ENCODE measurements at regions not wholly inside any gene's neighbourhood (a gene's known extent, or its start where the extent isn't known, plus 50 kb on each side); places are given as distances from the start of the nearest gene placed in this dataset.

GRCh38 chr16:48813485-48813884 lies 203.5 kb upstream of the N4BP1 start:
- CTCF ChIA-PET = interaction anchor here (1.4 kb wide), 1 partner anchor 9 kb away, joined by 3 read pairs; no protein-coding TSS in a partner anchor
- H3K27me3 ChIP-seq (replicated peaks in 2 of 5; ENCODE audit: control insufficient read depth in 4 of 5, insufficient read depth in 5 of 5, low read length in 4 of 5) = peaks cover 15 to 64% (median 31%) of the 10 kb centered on the region in 5 experiments
- no peak overlapping the region for H3K4me3 ChIP-seq (ENCODE audit: control insufficient read depth in 1 of 7, extremely low read depth in 1 of 7, insufficient read depth in 4 of 7, low read depth in 2 of 7, low read length in 6 of 7)
- no peaks in the 10 kb centered on the region for H3K36me3 ChIP-seq (ENCODE audit: control insufficient read depth in 4 of 4, insufficient read depth in 4 of 4, low read length in 3 of 4)
- H3K9me3 ChIP-seq (ENCODE audit: control extremely low read depth in 1 of 5, control insufficient read depth in 4 of 5, insufficient read depth in 2 of 5, low read depth in 1 of 5, low read length in 4 of 5) = peaks cover 0 to 2% (median 0%) of the 10 kb centered on the region in 5 experiments
- POLR2A ChIA-PET = no interaction called here
- DNase-seq = no peak
- no peak overlapping the region for H3K27ac ChIP-seq (ENCODE audit: insufficient read depth in 1 of 2, low read depth in 1 of 2, low read length in 2 of 2, poor library complexity in 1 of 2, severe bottlenecking in 2 of 2)
- H3K4me1 ChIP-seq (ENCODE audit: control extremely low read depth in 1 of 4, control insufficient read depth in 4 of 4, insufficient read depth in 4 of 4, low read length in 3 of 4) = no peaks in the 10 kb centered on the region

DNA sequence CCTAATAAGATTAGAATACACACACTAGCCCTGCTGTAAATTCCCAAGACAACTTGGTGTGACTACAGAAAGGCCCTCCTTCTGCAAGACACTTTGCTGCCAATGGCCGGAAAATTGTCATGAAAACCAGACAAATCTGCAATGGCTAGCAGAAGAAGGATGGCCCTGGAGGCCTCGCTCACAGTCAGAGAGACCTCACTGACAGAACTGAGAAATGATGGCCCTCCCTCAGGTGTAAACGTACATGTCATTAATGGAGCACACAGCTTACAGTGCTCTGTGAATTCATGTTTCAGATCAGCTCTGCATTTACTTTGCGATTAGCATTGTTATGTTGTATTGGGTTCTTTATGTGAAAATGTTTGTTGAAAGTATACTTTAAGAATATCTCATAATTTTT lies 202.9 kb upstream of the N4BP1 start:
- POLR2A ChIA-PET = no interaction called here
- H3K9me3 ChIP-seq (ENCODE audit: control extremely low read depth in 1 of 5, control insufficient read depth in 4 of 5, insufficient read depth in 2 of 5, low read depth in 1 of 5, low read length in 4 of 5) = peaks cover 0 to 2% (median 0%) of the 10 kb centered on the region in 5 experiments
- H3K27ac ChIP-seq (ENCODE audit: insufficient read depth in 1 of 2, low read depth in 1 of 2, low read length in 2 of 2, poor library complexity in 1 of 2, severe bottlenecking in 2 of 2) = no peak overlapping the region
- H3K4me1 ChIP-seq (ENCODE audit: control extremely low read depth in 1 of 4, control insufficient read depth in 4 of 4, insufficient read depth in 4 of 4, low read length in 3 of 4) = no peaks in the 10 kb centered on the region
- 93% methylated on average over 3 of the region's 4 CpGs for WGBS (ENCODE audit: insufficient coverage)
- no peak overlapping the region for H3K4me3 ChIP-seq (ENCODE audit: control insufficient read depth in 1 of 7, extremely low read depth in 1 of 7, insufficient read depth in 4 of 7, low read depth in 2 of 7, low read length in 6 of 7)
- H3K27me3 ChIP-seq (replicated peaks in 2 of 5; ENCODE audit: control insufficient read depth in 4 of 5, insufficient read depth in 5 of 5, low read length in 4 of 5) = peaks cover 15 to 64% (median 31%) of the 10 kb centered on the region in 5 experiments
- CTCF ChIA-PET = no interaction called here
- DNase-seq = no peak
- H3K36me3 ChIP-seq (ENCODE audit: control insufficient read depth in 4 of 4, insufficient read depth in 4 of 4, low read length in 3 of 4) = no peaks in the 10 kb centered on the region

DNA sequence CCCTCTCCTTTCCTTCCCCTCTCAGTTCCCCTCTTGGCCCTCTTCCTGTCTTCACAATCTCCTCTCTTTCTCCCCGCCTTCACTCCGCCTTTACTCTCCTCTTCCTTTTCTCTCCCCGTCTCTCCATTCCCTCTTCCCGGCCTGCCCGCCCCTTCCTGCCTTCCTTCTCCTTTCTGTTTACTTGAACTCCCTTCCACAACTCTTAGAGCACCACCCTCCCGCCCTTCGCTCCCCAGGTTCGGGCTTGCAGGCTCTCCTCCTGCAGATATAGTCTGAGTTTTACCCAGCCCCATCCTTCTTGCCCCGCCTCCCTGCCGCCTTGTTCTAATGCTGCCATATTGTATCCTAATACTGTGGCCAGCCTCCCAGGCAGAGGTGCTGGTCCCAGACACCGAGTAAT lies 201.5 kb upstream of the N4BP1 start:
- H3K27me3 ChIP-seq (replicated peaks in 2 of 5; ENCODE audit: control insufficient read depth in 4 of 5, insufficient read depth in 5 of 5, low read length in 4 of 5) = peaks cover 15 to 68% (median 31%) of the 10 kb centered on the region in 5 experiments
- H3K4me1 ChIP-seq (ENCODE audit: control extremely low read depth in 1 of 4, control insufficient read depth in 4 of 4, insufficient read depth in 4 of 4, low read length in 3 of 4) = no peaks in the 10 kb centered on the region
- H3K9me3 ChIP-seq (ENCODE audit: control extremely low read depth in 1 of 5, control insufficient read depth in 4 of 5, insufficient read depth in 2 of 5, low read depth in 1 of 5, low read length in 4 of 5) = peaks cover 0 to 2% (median 0%) of the 10 kb centered on the region in 5 experiments
- H3K36me3 ChIP-seq (ENCODE audit: control insufficient read depth in 4 of 4, insufficient read depth in 4 of 4, low read length in 3 of 4) = no peaks in the 10 kb centered on the region
- no peak overlapping the region for H3K4me3 ChIP-seq (ENCODE audit: control insufficient read depth in 1 of 7, extremely low read depth in 1 of 7, insufficient read depth in 4 of 7, low read depth in 2 of 7, low read length in 6 of 7)
- 29% methylated on average over 11 of the region's 11 CpGs for WGBS (ENCODE audit: insufficient coverage)
- CTCF ChIA-PET = no interaction called here
- DNase-seq = no peak
- H3K27ac ChIP-seq (ENCODE audit: insufficient read depth in 1 of 2, low read depth in 1 of 2, low read length in 2 of 2, poor library complexity in 1 of 2, severe bottlenecking in 2 of 2) = no peak overlapping the region
- POLR2A ChIA-PET = no interaction called here

- no peak for DNase-seq
- H3K27ac ChIP-seq (ENCODE audit: insufficient read depth in 1 of 2, low read depth in 1 of 2, low read length in 2 of 2, poor library complexity in 1 of 2, severe bottlenecking in 2 of 2) = no peak overlapping the region
- no peak overlapping the region for H3K4me3 ChIP-seq (ENCODE audit: control insufficient read depth in 1 of 7, extremely low read depth in 1 of 7, insufficient read depth in 4 of 7, low read depth in 2 of 7, low read length in 6 of 7)
- peaks cover 0 to 2% (median 0%) of the 10 kb centered on the region in 5 experiments for H3K9me3 ChIP-seq (ENCODE audit: control extremely low read depth in 1 of 5, control insufficient read depth in 4 of 5, insufficient read depth in 2 of 5, low read depth in 1 of 5, low read length in 4 of 5)
- ChIA-PET POLR2A (no interaction called here), CTCF (no interaction called here)
- H3K27me3 ChIP-seq (replicated peaks in 2 of 5; ENCODE audit: control insufficient read depth in 4 of 5, insufficient read depth in 5 of 5, low read length in 4 of 5) = peaks cover 15 to 68% (median 31%) of the 10 kb centered on the region in 5 experiments
- WGBS (ENCODE audit: insufficient coverage) = 3% methylated on average over 64 of the region's 70 CpGs
- H3K4me1 ChIP-seq (ENCODE audit: control extremely low read depth in 1 of 4, control insufficient read depth in 4 of 4, insufficient read depth in 4 of 4, low read length in 3 of 4) = no peaks in the 10 kb centered on the region
- H3K36me3 ChIP-seq (ENCODE audit: control insufficient read depth in 4 of 4, insufficient read depth in 4 of 4, low read length in 3 of 4) = no peaks in the 10 kb centered on the region
These were observed 200.9 kb upstream of the N4BP1 start for GRCh38 chr16:48810803-48811453.

DNA sequence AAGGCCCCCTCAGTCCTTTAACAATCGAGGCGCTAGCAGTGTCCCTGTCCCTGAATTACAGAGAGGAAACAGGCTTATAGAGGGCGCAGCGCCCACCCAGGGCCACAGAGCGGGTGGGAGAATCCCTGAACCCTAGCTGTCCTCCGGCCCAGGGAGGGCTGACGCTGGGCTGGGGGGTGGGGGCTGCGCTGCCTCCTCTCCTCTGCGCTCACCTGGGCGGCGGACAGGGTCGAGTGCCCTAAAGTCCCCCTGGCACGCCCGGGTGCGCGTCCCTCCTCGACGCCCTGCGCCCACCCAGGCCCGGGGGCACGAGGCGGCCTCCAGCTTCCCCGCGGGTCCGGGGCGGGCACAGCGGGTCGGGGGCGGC lies 200.4 kb upstream of the N4BP1 start:
- DNase-seq = no peak
- peaks cover 0 to 2% (median 0%) of the 10 kb centered on the region in 5 experiments for H3K9me3 ChIP-seq (ENCODE audit: control extremely low read depth in 1 of 5, control insufficient read depth in 4 of 5, insufficient read depth in 2 of 5, low read depth in 1 of 5, low read length in 4 of 5)
- H3K27me3 ChIP-seq (replicated peaks in 2 of 5; ENCODE audit: control insufficient read depth in 4 of 5, insufficient read depth in 5 of 5, low read length in 4 of 5) = peaks cover 15 to 68% (median 31%) of the 10 kb centered on the region in 5 experiments
- 8% methylated on average over 27 of the region's 29 CpGs for whole genome bisulfite sequencing (ENCODE audit: insufficient coverage)
- CTCF ChIA-PET = no interaction called here
- POLR2A ChIA-PET = no interaction called here
- H3K4me1 ChIP-seq (ENCODE audit: control extremely low read depth in 1 of 4, control insufficient read depth in 4 of 4, insufficient read depth in 4 of 4, low read length in 3 of 4) = no peaks in the 10 kb centered on the region
- H3K4me3 ChIP-seq (ENCODE audit: control insufficient read depth in 1 of 7, extremely low read depth in 1 of 7, insufficient read depth in 4 of 7, low read depth in 2 of 7, low read length in 6 of 7) = no peak overlapping the region
- no peak overlapping the region for H3K27ac ChIP-seq (ENCODE audit: insufficient read depth in 1 of 2, low read depth in 1 of 2, low read length in 2 of 2, poor library complexity in 1 of 2, severe bottlenecking in 2 of 2)
- no peaks in the 10 kb centered on the region for H3K36me3 ChIP-seq (ENCODE audit: control insufficient read depth in 4 of 4, insufficient read depth in 4 of 4, low read length in 3 of 4)

GRCh38 chr16:48790151-48790550 lies 180.2 kb upstream of the N4BP1 start:
- WGBS (ENCODE audit: insufficient coverage) = 63% methylated on average over 1 of the region's 2 CpGs
- POLR2A ChIA-PET = no interaction called here
- DNase-seq = no peak
- Histone ChIP-seq H3K36me3 (ENCODE audit: control insufficient read depth in 4 of 4, insufficient read depth in 4 of 4, low read length in 3 of 4) (no peaks in the 10 kb centered on the region), H3K27ac (ENCODE audit: insufficient read depth in 1 of 2, low read depth in 1 of 2, low read length in 2 of 2, poor library complexity in 1 of 2, severe bottlenecking in 2 of 2) (no peak overlapping the region), H3K4me1 (ENCODE audit: control extremely low read depth in 1 of 4, control insufficient read depth in 4 of 4, insufficient read depth in 4 of 4, low read length in 3 of 4) (no peaks in the 10 kb centered on the region), H3K4me3 (ENCODE audit: control insufficient read depth in 1 of 7, extremely low read depth in 1 of 7, insufficient read depth in 4 of 7, low read depth in 2 of 7, low read length in 6 of 7) (no peak overlapping the region), H3K9me3 (ENCODE audit: control extremely low read depth in 1 of 5, control insufficient read depth in 4 of 5, insufficient read depth in 2 of 5, low read depth in 1 of 5, low read length in 4 of 5) (peaks cover 0 to 2% (median 0%) of the 10 kb centered on the region in 5 experiments), H3K27me3 (replicated peaks in 2 of 5; ENCODE audit: control insufficient read depth in 4 of 5, insufficient read depth in 5 of 5, low read length in 4 of 5) (no peaks in the 10 kb centered on the region)
- CTCF ChIA-PET = no interaction called here

- ChIA-PET POLR2A (no interaction called here), CTCF (no interaction called here)
- peaks cover 0 to 2% (median 0%) of the 10 kb centered on the region in 5 experiments for H3K9me3 ChIP-seq (ENCODE audit: control extremely low read depth in 1 of 5, control insufficient read depth in 4 of 5, insufficient read depth in 2 of 5, low read depth in 1 of 5, low read length in 4 of 5)
- no peaks in the 10 kb centered on the region for H3K27me3 ChIP-seq (replicated peaks in 2 of 5; ENCODE audit: control insufficient read depth in 4 of 5, insufficient read depth in 5 of 5, low read length in 4 of 5)
- 90% methylated on average over 2 of the region's 3 CpGs for WGBS (ENCODE audit: insufficient coverage)
- DNase-seq = no peak
- no peaks in the 10 kb centered on the region for H3K4me1 ChIP-seq (ENCODE audit: control extremely low read depth in 1 of 4, control insufficient read depth in 4 of 4, insufficient read depth in 4 of 4, low read length in 3 of 4)
- H3K27ac ChIP-seq (ENCODE audit: insufficient read depth in 1 of 2, low read depth in 1 of 2, low read length in 2 of 2, poor library complexity in 1 of 2, severe bottlenecking in 2 of 2) = no peak overlapping the region
- H3K4me3 ChIP-seq (ENCODE audit: control insufficient read depth in 1 of 7, extremely low read depth in 1 of 7, insufficient read depth in 4 of 7, low read depth in 2 of 7, low read length in 6 of 7) = no peak overlapping the region
- no peaks in the 10 kb centered on the region for H3K36me3 ChIP-seq (ENCODE audit: control insufficient read depth in 4 of 4, insufficient read depth in 4 of 4, low read length in 3 of 4)
These were observed 178.5 kb upstream of the N4BP1 start for GRCh38 chr16:48788475-48788874.

All from common myeloid progenitor, CD34-positive (primary cell).